ENCODE measurements at regions not wholly inside any gene's neighbourhood (a gene's known extent, or its start where the extent isn't known, plus 50 kb on each side); places are given as distances from the start of the nearest gene placed in this dataset.
A peak's percentile ranks its signal among the peaks of the same experiment; 100 is the strongest.

- Histone ChIP-seq H3K36me3 (no peaks in the 10 kb centered on the region), H3K27ac (no peak overlapping the region), H3K4me1 (no peaks in the 10 kb centered on the region), H3K27me3 (no peaks in the 10 kb centered on the region), H3K4me3 (no peak overlapping the region), H3K9me3 (no peaks in the 10 kb centered on the region)
- DNase-seq (ENCODE audit: low spot score) = no peak
- no peak for TF ChIP-seq CTCF (IDR thresholded peaks at IDR 0.05)
Observed at GRCh38 chr5:77893225-77893860, 117.2 kb upstream of the TBCA start.

- Histone ChIP-seq H3K9me3 (no peaks in the 10 kb centered on the region), H3K27ac (no peak overlapping the region), H3K4me1 (no peaks in the 10 kb centered on the region), H3K27me3 (no peaks in the 10 kb centered on the region), H3K36me3 (no peaks in the 10 kb centered on the region), H3K4me3 (no peak overlapping the region)
- no peak for TF ChIP-seq CTCF (IDR thresholded peaks at IDR 0.05)
- DNase-seq (ENCODE audit: low spot score) = no peak
Observed at GRCh38 chr5:77892061-77893010, 116.2 kb upstream of the TBCA start.

GRCh38 chr5:77885519-77885918 is 109.4 kb upstream of the TBCA start:
- H3K4me3 ChIP-seq = no peak overlapping the region
- H3K36me3 ChIP-seq = no peaks in the 10 kb centered on the region
- no peak for TF ChIP-seq CTCF (IDR thresholded peaks at IDR 0.05)
- no peaks in the 10 kb centered on the region for H3K9me3 ChIP-seq
- DNase-seq (ENCODE audit: low spot score) = no peak
- no peaks in the 10 kb centered on the region for H3K4me1 ChIP-seq
- no peaks in the 10 kb centered on the region for H3K27me3 ChIP-seq
- no peak overlapping the region for H3K27ac ChIP-seq

GRCh38 chr5:77882670-77883257 is 106.6 kb upstream of the TBCA start:
- no peak for DNase-seq (ENCODE audit: low spot score)
- Histone ChIP-seq H3K4me1 (no peaks in the 10 kb centered on the region), H3K9me3 (no peaks in the 10 kb centered on the region), H3K36me3 (no peaks in the 10 kb centered on the region), H3K27me3 (no peaks in the 10 kb centered on the region), H3K27ac (no peak overlapping the region), H3K4me3 (no peak overlapping the region)
- TF ChIP-seq CTCF (IDR thresholded peaks at IDR 0.05) = no peak

GRCh38 chr5:77881528-77881927 is 105.4 kb upstream of the TBCA start:
- Histone ChIP-seq H3K4me1 (no peaks in the 10 kb centered on the region), H3K4me3 (no peak overlapping the region), H3K9me3 (no peaks in the 10 kb centered on the region), H3K27ac (no peak overlapping the region), H3K36me3 (no peaks in the 10 kb centered on the region), H3K27me3 (no peaks in the 10 kb centered on the region)
- peak; percentile 28 for DNase-seq (ENCODE audit: low spot score)
- TF ChIP-seq CTCF (IDR thresholded peaks at IDR 0.05) = no peak

Measured in right atrium auricular region (tissue), 2 donors.